Stimulated activated CD4-positive, alpha-beta T cell treated with anti-CD3 and anti-CD28 coated beads, Interleukin-1b, Interleukin-23, amount 100 ng/mL, for 24 hours (primary cell): ENCODE measurements at regions not wholly inside any gene's neighbourhood (a gene's known extent, or its start where the extent isn't known, plus 50 kb on each side); places are given as distances from the start of the nearest gene placed in this dataset.

Experiments
- DNase-seq, 4 experiments: peaks; one replicate each; pipeline ENCODE4 v3.0.0-alpha.2; 2020; ENCODE audit warnings: low read depth in 4 of 4, low spot score in 1 of 4

- DNase-seq: no peak
Observed at GRCh38 chr22:48592066-48592345, 1235.7 kb downstream of the BRD1 start.

DNA sequence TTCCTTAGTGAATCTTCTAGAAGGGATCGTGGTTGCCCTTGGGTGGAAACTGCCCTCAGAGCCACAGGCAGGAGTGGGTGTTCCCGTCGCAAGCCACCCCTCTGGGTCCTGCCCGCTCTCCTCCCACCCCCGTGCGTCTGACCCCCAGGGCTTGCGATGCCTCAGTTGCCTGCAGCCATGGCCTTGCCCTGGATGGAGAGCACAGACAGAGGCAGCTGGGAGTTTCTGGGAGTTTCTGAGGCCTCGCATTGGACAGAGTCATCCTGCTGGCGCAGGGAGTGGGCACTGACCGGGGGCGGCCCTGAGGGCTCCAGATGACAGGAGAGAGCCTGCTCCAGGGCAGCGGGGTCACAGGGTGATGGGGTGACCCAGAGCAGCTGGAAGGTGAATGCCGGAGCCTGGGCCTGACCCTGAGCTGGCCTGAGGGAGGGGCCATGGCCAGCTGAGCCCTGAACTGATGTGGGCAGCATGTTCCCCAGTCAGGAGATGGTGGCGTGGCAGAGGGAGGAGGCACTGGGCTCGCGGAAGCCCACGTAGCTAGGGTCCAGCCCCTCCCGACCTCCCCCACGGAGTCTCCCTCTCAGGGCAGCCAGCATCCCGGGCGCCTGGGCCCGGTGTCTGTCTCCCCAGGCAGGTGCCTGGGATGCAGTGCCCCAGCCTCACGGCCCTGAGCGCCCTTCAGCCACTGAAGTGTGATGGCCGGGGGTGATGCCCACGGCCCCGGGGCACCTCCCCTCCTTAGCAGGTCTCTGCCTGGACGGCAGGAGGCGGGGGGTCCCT lies 1236.2 kb downstream of the BRD1 start:
- DNase-seq: no peak

DNA sequence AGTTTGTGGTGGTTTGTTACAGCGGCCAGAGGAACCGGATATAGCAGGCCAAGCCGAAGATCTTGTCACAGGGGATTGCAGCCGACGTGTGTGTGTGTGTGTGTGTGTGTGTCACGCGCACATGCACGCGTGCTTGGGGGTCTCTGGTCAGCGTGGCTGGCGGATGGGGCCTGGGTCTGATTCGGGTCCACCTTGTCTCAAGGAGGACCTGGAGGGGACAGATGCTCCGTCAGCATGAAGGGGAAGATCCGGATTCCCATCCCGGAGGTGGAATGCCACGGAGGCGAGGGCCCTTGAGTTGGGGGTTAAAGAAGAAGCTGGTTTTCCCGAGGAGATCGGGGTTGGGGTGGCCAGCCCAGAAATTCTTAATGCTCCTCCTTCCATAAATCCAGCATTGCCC lies 1237.8 kb downstream of the BRD1 start:
- DNase-seq: no peak

DNA sequence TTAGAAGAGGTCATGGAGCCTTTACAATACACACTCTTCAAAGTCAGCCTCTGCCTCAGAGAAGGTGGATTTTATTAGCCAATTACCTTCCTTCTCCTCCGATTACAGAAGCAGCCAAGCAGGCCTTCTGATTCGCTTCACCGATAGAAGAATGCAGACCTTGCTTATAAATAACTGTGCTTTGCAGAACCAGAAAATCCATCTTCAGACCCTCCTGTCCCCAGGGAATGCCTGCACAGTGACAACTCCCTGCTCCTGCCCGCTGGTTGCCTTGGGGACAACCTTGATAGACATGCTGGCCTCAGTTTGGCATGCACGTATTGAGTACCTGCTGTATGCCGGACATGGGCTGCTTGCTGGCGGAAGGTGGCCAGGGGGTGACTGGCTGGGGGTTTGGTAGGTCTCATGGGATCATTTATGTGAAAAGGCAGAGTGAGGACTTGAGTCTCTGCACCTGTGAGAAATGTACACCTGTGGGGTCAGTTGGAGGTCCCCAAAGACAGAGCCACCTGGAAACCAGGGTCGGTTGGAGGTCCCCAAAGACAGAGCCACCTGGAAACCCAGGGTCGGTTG lies 1238.7 kb downstream of the BRD1 start:
- DNase-seq: no peak

DNA sequence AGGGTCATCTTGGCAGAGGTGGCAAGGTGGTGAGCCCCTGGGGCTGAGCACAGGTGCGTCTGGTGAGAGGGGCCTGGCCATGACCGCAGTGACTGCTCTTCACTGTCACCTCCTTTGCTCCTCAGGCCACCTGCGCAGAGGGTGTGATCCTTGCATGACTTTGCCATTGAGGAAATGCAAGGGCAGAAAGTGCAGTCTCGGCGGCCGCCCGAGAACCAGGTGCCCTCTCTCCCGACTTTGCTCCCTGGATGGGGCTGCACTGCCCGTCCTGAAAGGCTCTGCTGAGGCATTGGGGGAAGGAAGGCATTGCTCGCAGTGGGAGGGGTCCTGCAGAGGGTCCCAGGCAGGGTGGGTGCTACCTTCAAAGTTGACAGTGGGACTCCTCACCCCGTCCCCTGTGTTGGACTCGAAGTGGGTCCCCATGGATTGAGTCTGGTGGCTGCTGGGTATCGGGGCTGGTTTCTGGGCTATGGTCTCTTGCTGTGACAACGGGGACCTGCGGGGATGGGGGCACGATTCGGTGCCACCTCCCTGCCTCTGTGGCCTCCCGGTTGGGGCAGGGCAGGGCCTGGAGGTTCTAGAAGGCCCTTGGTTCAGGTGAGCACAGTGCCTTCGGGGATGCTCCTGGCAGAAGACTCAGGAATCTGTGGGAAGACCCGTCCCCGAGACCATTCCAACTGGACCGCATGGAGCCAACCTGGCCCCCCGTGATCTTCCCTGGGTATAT lies 1239.4 kb downstream of the BRD1 start:
- DNase-seq: no peak

- DNase-seq: no peak
Observed at GRCh38 chr22:48587236-48587865, 1240.3 kb downstream of the BRD1 start.

DNA sequence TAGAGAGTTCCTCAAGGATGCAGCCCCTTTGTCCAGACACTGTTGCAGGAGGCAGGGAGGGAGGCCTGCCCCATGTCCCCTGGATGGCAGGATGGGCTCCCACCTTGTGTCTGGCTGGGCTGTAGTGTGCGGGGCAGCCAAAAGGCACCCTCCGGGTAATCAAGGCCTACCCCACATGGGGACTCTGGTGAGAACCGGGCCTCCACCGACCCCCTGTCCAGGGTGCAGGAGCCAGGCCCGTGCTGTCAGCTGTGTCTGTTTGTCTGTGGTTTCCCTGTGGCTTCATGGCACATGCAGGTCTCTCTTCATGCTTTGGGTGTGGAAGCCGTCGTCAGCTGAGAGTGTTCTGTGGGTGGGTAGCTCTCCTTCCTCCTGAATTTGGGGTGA lies 1240.9 kb downstream of the BRD1 start:
- DNase-seq: no peak

DNA sequence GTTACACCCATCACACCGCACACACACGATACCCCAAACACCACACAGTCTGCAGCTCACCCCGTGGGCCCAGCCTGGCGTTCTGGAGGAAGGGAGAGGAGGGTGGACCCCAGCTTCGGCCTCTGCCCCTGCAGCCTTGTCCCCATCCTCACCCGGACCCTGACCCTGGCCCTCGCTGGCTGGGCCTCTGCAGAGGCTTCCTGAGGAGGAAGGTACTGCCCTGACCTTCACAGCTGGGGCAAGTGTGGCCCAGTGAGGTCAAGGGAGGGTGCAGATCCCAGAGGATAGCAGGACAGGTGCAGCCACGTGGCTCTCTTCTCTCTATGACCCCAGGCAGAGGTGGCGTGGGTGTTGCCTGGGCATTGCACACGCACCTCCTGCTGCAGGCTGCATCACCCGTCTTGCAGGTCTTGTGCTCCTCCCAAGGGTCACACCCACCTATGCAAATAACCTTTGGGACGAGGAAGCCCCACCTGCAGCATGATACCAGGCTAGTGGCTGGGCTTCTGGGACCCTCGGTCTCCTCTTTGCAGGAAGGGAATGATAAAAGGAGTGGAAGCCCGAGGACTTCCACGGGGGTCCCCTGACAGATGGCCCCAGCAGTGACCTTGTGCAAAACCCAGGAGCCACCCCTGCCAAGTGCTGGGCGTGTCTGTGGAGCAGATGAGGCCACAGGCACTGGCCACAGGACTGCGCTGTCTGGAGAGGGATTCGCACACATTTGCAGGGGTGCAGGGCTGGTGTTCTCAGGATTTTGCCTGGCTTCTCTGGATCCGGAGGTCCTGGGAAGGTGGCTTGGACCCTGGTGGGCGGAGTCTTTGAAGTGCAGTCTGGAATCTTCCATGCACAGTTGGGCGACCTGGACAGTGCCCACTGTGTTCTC lies 1241.5 kb downstream of the BRD1 start:
- no peak for DNase-seq

GRCh38 chr22:48584170-48584569 lies 1243.5 kb downstream of the BRD1 start:
- DNase-seq: no peak

DNA sequence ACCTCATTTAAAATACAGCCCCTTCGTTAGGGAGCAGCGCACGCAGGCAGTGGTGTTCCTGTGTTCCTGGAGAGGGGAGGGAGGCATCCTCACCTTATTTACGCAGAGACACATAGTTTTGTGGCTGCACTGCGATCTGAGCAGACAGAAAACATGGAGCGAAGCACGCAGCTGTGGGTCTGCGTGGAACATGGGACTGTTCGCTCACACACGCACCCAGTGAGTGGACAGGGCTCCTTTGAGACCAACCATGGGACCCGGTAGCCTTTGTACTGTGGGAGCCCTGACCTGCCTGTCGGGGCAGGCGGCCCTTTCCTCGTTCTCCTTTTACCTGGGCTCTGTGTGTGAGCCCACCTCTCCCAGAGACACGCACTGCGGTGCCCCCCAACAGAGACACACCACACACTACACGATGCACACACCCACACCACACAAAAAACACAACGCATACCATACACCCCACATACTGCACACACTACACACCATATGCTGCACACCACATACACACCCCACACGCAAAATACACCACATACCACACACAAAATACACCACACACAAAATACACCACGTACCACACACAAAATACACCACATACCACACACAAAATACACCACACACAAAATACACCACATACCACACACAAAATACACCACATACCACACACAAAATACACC lies 1245.7 kb downstream of the BRD1 start:
- DNase-seq: no peak

DNA sequence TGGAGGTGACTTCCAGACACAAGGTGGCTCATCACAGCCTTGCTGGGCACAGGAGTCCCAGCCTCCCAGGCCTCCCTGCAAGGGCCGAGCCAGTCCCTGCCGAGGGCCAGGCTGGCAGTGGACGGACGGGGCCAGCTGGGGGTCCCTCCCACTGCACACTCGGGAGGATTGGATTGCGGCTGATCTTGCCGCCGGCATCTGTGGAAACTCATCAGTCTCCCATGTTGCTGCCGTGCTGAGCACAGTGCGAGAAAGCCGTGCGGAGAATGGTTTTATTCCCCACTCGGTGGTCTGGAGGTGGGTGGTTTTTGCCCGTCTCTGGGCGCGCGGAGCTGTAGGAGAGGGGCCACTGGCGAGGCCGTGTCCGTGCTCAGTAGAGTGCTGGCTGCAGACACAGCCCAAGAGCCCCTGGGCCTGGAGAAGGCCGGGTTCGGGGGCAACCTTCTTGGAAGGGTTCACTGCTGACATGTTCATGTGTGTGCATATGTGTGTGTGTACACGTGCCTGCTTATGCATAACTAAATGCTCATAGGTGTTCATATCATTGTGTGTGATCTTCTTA lies 1246.4 kb downstream of the BRD1 start:
- no peak for DNase-seq

GRCh38 chr22:48580481-48580970 lies 1247.1 kb downstream of the BRD1 start:
- DNase-seq: no peak

DNA sequence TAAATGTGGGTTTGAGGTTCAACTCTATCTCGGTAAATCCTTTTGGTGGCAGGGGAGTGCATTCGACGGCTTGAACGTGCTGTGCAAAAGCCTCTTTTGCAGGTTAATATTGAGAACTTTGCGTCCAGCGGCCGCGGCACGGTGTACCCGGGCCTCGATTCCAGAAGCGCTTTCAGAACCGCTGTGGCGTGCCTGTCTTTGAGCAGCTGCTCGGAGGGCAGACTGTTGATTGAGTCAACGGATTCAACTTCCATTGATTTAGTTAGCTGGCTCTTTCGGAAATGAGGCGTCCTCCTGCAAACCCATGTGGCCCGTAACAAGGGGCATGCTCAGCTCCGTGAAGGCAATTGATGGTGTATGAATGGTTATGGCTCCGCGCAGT lies 1247.8 kb downstream of the BRD1 start:
- DNase-seq: no peak

- DNase-seq: no peak
Observed at GRCh38 chr22:48579043-48579927, 1248.4 kb downstream of the BRD1 start.

- DNase-seq: no peak
Observed at GRCh38 chr22:48578138-48579042, 1249.3 kb downstream of the BRD1 start.

DNA sequence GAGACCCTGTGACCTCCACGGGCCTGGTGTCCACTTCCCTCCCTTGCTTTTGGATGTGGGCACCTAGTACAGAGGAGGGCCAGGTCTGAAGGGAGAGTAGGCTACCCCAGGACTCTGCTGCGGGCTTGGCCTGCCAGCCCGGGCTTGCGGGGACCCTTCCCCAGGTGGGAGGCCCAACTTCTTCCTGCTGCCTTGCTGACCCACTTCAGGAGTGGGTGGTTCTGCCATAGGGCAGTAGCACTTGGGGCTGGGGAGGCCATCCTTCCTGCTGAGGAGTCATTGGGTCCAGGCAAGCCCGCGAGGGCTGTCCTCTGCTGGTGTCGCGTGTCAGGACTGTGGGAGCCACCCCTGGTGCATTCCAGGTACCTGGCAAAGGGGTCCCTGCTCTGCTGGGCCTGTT lies 1250.0 kb downstream of the BRD1 start:
- no peak for DNase-seq

- no peak for DNase-seq
Observed at GRCh38 chr22:48577014-48577690, 1250.5 kb downstream of the BRD1 start.
